ENCODE measurements at regions not wholly inside any gene's neighbourhood (a gene's known extent, or its start where the extent isn't known, plus 50 kb on each side); places are given as distances from the start of the nearest gene placed in this dataset.

GRCh38 chr5:166433679-166434078 is 1857.8 kb upstream of the WWC1 start:
- Histone ChIP-seq H3K4me1 (ENCODE audit: control insufficient read depth, insufficient read depth, low read length) (no peaks in the 10 kb centered on the region), H3K4me2 (ENCODE audit: control insufficient read depth, insufficient read depth) (no peak overlapping the region), H3K36me3 (ENCODE audit: control insufficient read depth in 2 of 2, insufficient read depth in 2 of 2, low read length in 1 of 2) (no peaks in the 10 kb centered on the region), H3K4me3 (no peak overlapping the region), H3K9ac (ENCODE audit: control insufficient read depth, insufficient read depth, low read length) (no peak overlapping the region), H4K20me1 (ENCODE audit: control insufficient read depth, insufficient read depth) (no peaks in the 10 kb centered on the region), H2AFZ (ENCODE audit: control insufficient read depth, low read depth, low read length) (no peak overlapping the region), H3K27ac (ENCODE audit: control insufficient read depth, insufficient read depth) (no peak overlapping the region), H3K9me3 (replicated peaks; ENCODE audit: control insufficient read depth, insufficient read depth, low read length) (no peaks in the 10 kb centered on the region), H3K27me3 (replicated peaks in 1 of 2; ENCODE audit: control insufficient read depth in 2 of 2, insufficient read depth in 2 of 2, low read length in 1 of 2) (no peaks in the 10 kb centered on the region), H3K79me2 (ENCODE audit: control insufficient read depth, insufficient read depth, low read length) (no peaks in the 10 kb centered on the region)
- in situ Hi-C loops (cut with MboI), result no loop called here
- DNase-seq (ENCODE audit: low read depth, low spot score), result no peak
- SMC1A ChIA-PET (ENCODE audit: uncharacterized antibody, unreplicated experiment), result no interaction called here
- WGBS (ENCODE audit: insufficient coverage, insufficient replicate concordance, low lambda C conversion rate, missing lambda C conversion rate), result 18% methylated on average over 5 of the region's 5 CpGs
- TF ChIP-seq, protein P1, sequence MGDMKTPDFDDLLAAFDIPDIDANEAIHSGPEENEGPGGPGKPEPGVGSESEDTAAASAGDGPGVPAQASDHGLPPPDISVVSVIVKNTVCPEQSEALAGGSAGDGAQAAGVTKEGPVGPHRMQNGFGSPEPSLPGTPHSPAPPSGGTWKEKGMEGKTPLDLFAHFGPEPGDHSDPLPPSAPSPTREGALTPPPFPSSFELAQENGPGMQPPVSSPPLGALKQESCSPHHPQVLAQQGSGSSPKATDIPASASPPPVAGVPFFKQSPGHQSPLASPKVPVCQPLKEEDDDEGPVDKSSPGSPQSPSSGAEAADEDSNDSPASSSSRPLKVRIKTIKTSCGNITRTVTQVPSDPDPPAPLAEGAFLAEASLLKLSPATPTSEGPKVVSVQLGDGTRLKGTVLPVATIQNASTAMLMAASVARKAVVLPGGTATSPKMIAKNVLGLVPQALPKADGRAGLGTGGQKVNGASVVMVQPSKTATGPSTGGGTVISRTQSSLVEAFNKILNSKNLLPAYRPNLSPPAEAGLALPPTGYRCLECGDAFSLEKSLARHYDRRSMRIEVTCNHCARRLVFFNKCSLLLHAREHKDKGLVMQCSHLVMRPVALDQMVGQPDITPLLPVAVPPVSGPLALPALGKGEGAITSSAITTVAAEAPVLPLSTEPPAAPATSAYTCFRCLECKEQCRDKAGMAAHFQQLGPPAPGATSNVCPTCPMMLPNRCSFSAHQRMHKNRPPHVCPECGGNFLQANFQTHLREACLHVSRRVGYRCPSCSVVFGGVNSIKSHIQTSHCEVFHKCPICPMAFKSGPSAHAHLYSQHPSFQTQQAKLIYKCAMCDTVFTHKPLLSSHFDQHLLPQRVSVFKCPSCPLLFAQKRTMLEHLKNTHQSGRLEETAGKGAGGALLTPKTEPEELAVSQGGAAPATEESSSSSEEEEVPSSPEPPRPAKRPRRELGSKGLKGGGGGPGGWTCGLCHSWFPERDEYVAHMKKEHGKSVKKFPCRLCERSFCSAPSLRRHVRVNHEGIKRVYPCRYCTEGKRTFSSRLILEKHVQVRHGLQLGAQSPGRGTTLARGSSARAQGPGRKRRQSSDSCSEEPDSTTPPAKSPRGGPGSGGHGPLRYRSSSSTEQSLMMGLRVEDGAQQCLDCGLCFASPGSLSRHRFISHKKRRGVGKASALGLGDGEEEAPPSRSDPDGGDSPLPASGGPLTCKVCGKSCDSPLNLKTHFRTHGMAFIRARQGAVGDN (IDR thresholded peaks at IDR 0.05), result no peak
- no peak for TF ChIP-seq PML (IDR thresholded peaks at IDR 0.05; ENCODE audit: low read length)
- TF ChIP-seq TCF7 (IDR thresholded peaks at IDR 0.05; ENCODE audit: borderline replicate concordance), result no peak
- TF ChIP-seq POLR2AphosphoS5 (IDR thresholded peaks at IDR 0.05; ENCODE audit: low read length), result no peak
- no peak for TF ChIP-seq ZNF622 (IDR thresholded peaks at IDR 0.05)
- TF ChIP-seq BRCA1 (IDR thresholded peaks at IDR 0.05; ENCODE audit: low read depth, low read length), result no peak
- no peak for TF ChIP-seq MEF2A (IDR thresholded peaks at IDR 0.05; ENCODE audit: insufficient read depth, low read depth, low read length)
- TF ChIP-seq HDAC2 (IDR thresholded peaks at IDR 0.05), result no peak
- TF ChIP-seq POLR2AphosphoS2 (IDR thresholded peaks at IDR 0.05; ENCODE audit: low read depth, low read length), result no peak
- no peak for TF ChIP-seq CREB1 (IDR thresholded peaks at IDR 0.05; ENCODE audit: low read depth)
- TF ChIP-seq NR2F1 (conservative IDR thresholded peaks at IDR 0.05), result no peak
- TF ChIP-seq CBX5 (IDR thresholded peaks at IDR 0.05; ENCODE audit: low read depth), result no peak
- no peak for TF ChIP-seq KDM1A (IDR thresholded peaks at IDR 0.05; ENCODE audit: borderline replicate concordance)
- TF ChIP-seq SREBF2 (IDR thresholded peaks at IDR 0.05; ENCODE audit: low read length), result no peak
- RAD21 ChIA-PET (ENCODE audit: unreplicated experiment), result no interaction called here
- intact Hi-C loops (cut with micrococcal nuclease; ENCODE audit: unreplicated experiment), result no loop called here
- POLR2A ChIA-PET, result no interaction called here
- BruUV-seq (replicated peaks), result no TSS peak
- CTCF ChIA-PET, result no interaction called here
- ATAC-seq, result no peak
- FAIRE-seq, result no peak

Data from GM12878 (cell line).